ENCODE measurements at regions not wholly inside any gene's neighbourhood (a gene's known extent, or its start where the extent isn't known, plus 50 kb on each side); places are given as distances from the start of the nearest gene placed in this dataset.

GRCh38 chr14:96730386-96730785 is 66.8 kb upstream of the VRK1 start:
- DNase-seq, result no peak

- no peak for DNase-seq
Measured at GRCh38 chr14:96734076-96734622, 63.0 kb upstream of the VRK1 start.

- no peak for DNase-seq
Measured at GRCh38 chr14:96735526-96735925, 61.7 kb upstream of the VRK1 start.

- DNase-seq, result no peak
Measured at GRCh38 chr14:96736439-96736838, 60.7 kb upstream of the VRK1 start.

GRCh38 chr14:96737881-96738280 is 59.3 kb upstream of the VRK1 start:
- no peak for DNase-seq

- no peak for DNase-seq
Measured at GRCh38 chr14:96739200-96739910, 57.8 kb upstream of the VRK1 start.

GRCh38 chr14:96741151-96741977 is 55.8 kb upstream of the VRK1 start:
- no peak for DNase-seq

- DNase-seq, result no peak
Measured at GRCh38 chr14:96744262-96744661, 52.9 kb upstream of the VRK1 start.

- DNase-seq, result no peak
Measured at GRCh38 chr14:96745500-96746051, 51.6 kb upstream of the VRK1 start.

- no peak for DNase-seq
Measured at GRCh38 chr14:96746101-96746500, 51.1 kb upstream of the VRK1 start.

- DNase-seq, result no peak
Measured at GRCh38 chr14:96747006-96747405, 50.2 kb upstream of the VRK1 start.

All from NCI-H1436 treated with DMSO at 0.1 percent for 48 hours (cell line).